ENCODE measurements at regions not wholly inside any gene's neighbourhood (a gene's known extent, or its start where the extent isn't known, plus 50 kb on each side); places are given as distances from the start of the nearest gene placed in this dataset.

DNA sequence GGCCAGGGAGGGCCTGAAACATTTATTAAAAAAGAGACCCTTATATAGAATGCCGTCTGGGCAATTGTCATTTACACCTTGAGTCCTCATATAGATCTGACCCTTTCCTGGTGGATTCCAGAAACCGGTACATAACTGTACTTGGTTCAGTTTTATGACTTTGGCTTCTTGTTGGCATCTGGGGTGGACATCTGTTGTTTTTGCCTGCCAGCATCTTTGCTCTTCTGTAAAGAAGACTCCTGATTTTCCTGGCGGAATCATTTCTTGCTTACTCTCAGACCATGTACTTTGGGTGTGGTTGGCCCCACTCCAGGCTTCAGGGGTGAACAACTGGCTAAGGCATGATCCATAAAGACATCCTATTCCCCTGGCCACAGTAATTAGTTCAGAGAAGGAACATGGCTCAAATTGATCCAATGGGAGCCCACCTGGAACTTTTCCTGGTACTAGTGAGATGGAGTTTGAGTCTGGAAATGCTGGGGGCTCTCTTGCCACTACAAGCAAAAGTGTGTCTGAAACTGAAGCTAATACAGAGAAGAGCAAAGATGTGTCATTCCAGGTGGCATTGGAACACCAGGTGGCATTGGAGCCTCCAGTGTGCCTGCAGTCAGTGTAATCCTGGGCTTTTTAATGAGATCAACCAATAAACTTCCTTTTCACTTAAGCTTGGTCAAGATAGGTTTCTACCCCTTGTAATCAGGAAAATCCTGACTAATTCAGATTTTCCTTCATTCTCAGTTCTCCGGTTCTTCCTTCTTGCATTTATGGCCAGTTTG is 332.5 kb upstream of the CAMK1G start:
- no peak for DNase-seq (ENCODE audit: low read depth, low spot score)

- DNase-seq (ENCODE audit: low read depth, low spot score) = no peak
Measured at GRCh38 chr1:209256766-209257350, 326.7 kb upstream of the CAMK1G start.

GRCh38 chr1:209257454-209257853 is 326.1 kb upstream of the CAMK1G start:
- no peak for DNase-seq (ENCODE audit: low read depth, low spot score)

- DNase-seq (ENCODE audit: low read depth, low spot score) = no peak
Measured at GRCh38 chr1:209260136-209260535, 323.4 kb upstream of the CAMK1G start.

DNA sequence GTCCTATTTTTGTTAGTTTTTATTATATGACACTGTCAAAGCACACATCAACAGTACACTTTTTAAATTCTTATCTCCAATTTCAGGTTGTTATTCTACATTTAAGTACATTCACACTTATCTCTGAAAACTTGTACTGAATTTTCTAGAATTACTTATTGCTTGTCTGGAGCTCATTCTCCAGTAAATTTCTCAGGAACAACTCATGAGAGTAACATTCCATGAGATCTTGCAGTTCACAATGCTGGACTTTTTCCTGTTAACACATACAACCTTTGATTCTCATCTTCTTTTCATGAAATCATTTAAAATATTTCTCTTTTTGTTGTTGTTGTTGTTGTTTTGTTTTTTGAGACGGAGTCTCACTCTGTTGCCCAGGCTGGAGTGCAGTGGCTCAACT is 320.9 kb upstream of the CAMK1G start:
- DNase-seq (ENCODE audit: low read depth, low spot score) = no peak

DNA sequence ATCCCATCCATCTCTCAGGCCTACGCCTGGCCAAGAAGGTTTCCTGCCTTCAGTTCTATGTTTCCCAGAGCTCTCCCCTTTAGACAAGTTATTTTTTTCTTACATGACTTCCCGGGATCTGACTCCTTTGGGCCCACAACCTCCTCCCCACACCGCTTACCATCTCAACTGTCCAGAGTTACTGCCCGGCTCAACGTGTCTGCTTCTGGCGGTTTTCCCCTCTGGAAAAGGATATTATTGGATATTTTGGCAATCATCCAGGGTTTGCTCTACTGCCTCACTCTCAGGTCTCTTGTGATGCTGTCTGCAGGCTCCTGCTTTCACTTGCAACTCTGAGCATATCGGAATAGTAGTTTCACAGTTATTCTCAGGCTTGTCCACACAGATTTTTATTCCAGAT is 318.2 kb upstream of the CAMK1G start:
- DNase-seq (ENCODE audit: low read depth, low spot score) = no peak

DNA sequence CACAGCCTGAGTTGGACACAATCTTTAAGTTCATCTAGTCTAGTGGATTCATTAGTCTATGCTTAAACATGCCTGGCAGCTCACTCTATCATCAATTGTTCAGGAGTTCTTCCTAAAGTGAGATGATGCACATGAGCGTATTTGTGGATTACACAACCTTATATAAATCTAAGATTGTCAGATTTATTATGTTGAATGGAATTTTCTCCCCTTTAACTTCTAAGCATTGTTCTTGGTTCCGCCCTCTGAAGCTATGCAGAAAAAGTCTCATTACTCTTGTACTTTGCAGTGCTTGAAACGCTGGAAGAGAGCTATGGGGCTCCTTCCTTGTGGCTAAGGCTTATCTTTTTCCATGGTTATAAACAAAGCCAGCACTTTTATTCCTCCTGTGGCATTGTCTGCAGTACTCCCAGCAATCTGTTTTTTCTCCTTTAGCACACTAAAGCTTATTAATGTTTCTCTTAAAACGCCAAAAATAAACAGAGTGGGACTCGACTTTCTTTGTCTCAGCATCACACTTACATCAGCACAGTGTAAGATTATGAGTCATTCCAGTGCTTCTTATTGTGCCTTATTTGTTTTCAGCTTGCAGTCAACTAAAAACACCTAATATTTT is 316.8 kb upstream of the CAMK1G start:
- DNase-seq (ENCODE audit: low read depth, low spot score) = no peak

DNA sequence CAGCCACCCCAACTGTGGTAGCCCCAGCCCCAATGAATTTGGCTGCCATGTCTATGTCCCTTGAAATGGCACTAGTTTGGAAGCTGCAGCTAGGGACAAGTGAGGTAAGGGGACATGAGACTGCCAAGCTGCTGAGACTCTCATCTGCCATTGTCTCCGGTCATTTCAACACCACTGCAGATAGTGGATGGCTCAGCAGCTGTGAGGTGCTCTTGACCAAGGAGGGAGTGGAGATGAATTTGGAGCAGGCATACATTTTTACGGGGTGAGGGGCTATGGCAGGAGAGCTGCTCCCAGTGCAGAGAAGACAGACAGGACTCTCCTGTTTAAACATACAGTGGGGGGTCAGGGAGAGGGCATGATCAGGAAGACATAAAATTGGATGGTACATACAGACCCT is 315.5 kb upstream of the CAMK1G start:
- DNase-seq (ENCODE audit: low read depth, low spot score) = no peak

GRCh38 chr1:209268479-209268878 is 315.0 kb upstream of the CAMK1G start:
- no peak for DNase-seq (ENCODE audit: low read depth, low spot score)

- no peak for DNase-seq (ENCODE audit: low read depth, low spot score)
Measured at GRCh38 chr1:209276321-209276720, 307.2 kb upstream of the CAMK1G start.

- no peak for DNase-seq (ENCODE audit: low read depth, low spot score)
Measured at GRCh38 chr1:209277662-209278061, 305.9 kb upstream of the CAMK1G start.

- DNase-seq (ENCODE audit: low read depth, low spot score) = no peak
Measured at GRCh38 chr1:209291715-209292114, 291.8 kb upstream of the CAMK1G start.

GRCh38 chr1:209302779-209303568 is 280.5 kb upstream of the CAMK1G start:
- DNase-seq (ENCODE audit: low read depth, low spot score) = no peak

DNA sequence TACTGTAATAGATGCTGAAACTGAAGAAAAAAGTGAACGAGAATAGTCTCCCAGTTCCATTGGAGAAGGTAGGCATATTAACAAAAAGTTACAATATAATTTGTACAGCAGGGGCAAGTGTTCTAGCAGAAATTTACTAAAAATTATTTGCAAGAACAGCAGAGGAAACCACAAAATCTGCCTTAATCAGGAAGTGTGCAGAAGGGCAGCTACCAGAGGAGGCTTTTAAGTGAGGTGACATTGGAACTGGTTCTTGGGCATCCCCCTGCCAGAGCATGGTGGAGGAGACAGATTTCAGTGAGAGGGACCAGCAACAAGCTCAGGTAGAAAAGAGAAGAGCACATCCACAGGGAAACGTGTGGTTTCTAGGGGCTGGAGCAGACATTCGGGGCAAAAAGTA is 279.3 kb upstream of the CAMK1G start:
- DNase-seq (ENCODE audit: low read depth, low spot score) = no peak

DNA sequence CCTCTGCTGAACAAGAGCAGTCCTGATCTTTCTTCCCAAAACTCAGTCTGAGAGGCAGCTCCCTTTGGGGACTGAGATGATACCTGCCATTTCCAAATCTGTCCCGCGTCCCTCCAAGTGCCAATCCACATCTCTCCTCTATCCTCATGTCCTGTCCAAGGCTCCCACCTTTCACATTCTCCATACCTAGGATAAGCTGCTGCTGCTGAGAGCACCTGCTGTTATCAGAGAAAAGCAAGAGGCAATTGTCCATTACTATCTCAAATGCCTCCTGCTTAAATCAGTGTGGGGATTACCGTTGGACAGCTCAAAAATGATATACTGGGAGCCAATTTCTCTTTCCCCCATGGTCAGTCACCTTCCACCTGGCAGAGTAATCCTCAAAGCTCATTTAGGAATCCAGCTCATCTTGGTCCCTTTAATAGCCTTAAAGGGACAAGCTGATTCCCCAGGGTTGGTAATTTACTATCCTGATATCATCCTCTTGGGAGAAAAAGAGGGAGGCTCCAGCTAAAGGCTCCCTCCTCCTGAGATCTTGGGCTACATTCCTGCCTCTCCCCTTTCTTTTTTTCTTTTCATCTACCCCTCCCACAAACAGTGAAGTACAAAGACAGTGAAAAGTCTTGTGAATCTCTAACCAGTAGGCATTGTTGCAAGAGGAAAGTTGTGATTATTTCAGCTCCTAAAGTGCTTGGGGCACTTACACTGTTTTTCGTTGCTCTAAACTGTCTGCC is 278.1 kb upstream of the CAMK1G start:
- DNase-seq (ENCODE audit: low read depth, low spot score) = no peak

- DNase-seq (ENCODE audit: low read depth, low spot score) = no peak
Measured at GRCh38 chr1:209307846-209308245, 275.7 kb upstream of the CAMK1G start.

- DNase-seq (ENCODE audit: low read depth, low spot score) = no peak
Measured at GRCh38 chr1:209309198-209309597, 274.3 kb upstream of the CAMK1G start.

- DNase-seq (ENCODE audit: low read depth, low spot score) = no peak
Measured at GRCh38 chr1:209311770-209312169, 271.7 kb upstream of the CAMK1G start.

- no peak for DNase-seq (ENCODE audit: low read depth, low spot score)
Measured at GRCh38 chr1:209316929-209317328, 266.6 kb upstream of the CAMK1G start.

GRCh38 chr1:209318181-209319056 is 265.1 kb upstream of the CAMK1G start:
- DNase-seq (ENCODE audit: low read depth, low spot score) = no peak

DNA sequence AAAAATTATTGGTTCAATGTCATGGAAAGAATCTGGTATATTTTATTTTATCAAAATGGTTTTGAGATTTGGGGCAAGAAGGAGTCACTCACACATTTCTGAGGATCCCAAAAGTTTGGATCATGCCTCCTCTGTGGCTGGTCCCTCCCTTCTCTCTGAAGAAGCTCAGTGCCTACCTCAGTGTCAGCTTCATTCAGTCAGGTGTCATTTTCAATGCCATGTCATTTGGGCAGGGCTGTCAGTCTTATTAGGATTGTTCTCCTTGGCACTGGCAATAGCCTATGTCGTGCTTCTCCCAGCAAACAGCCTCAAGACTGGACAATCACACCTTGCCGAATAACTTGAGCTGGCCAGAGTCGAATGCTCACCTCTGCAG is 264.5 kb upstream of the CAMK1G start:
- DNase-seq (ENCODE audit: low read depth, low spot score) = no peak

Data from activated naive CD8-positive, alpha-beta T cell treated with anti-CD3 and anti-CD28 coated beads, Interleukin-2, amount 50 U/mL, for 16 hours (primary cell).